Fibroblast of gingiva (primary cell): ENCODE measurements at regions not wholly inside any gene's neighbourhood (a gene's known extent, or its start where the extent isn't known, plus 50 kb on each side); places are given as distances from the start of the nearest gene placed in this dataset.

ENCODE experiments used
- DNase-seq: peaks from one replicate; pipeline ENCODE4 v3.0.0-alpha.2; 2011; ENCODE audit warnings: low read depth

DNA sequence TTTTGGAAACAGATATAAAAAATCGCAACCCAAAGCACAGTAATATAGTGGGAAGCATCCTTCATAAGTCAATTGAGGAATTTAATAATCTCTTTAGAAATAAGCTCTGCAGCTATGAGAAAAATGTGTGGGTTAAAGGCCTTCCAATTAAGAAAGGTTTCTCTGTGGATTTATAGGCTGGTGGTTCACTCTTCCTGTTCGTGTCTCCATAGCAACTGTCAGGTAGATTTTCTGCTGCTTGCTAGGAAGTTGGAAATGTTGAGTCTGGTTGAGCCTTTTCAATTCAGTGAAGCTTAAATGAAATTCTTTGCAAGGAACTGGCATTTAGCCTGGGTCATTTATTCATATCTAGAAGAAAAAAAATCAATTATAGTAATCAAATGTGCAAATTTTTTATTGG lies 652.8 kb upstream of the CELF2 start:
- DNase-seq = no peak

DNA sequence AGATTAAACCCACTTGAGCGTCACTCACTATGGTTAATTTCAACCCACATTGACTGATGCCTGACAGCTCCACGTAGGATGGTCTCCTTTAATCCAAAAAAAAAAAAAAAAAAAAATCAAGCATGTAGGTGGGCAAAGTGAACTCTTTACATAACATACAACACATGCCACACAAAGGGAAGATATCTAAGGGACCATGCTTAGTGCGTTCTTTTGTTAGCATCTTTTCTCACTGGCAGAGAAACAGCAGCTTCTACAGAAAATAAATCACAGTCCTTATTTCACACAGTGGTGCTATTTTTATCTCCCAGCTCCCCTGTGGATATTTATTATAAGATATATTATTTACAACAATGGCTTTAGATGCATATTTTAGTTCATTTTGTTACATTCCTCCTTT lies 652.0 kb upstream of the CELF2 start:
- no peak for DNase-seq

DNA sequence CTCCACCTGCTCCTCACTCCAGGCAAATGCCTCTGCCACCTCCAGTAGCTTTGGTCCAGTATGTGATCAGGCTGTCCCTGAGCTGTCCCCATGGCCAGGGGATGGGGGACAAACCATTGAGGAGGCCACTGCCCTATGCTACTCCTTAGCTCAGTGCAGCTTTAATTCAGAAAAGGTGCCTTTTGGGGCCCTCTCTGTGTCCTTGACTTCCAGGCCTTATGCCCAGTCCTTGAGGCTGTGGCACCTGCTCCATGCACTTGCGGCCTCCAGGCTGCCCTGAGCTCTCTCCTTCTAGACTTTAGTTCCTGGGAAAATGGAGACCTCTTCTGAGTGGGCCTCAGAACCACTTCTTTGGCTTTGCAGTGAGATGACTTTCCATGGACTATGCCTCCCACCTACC lies 650.8 kb upstream of the CELF2 start:
- no peak for DNase-seq

DNA sequence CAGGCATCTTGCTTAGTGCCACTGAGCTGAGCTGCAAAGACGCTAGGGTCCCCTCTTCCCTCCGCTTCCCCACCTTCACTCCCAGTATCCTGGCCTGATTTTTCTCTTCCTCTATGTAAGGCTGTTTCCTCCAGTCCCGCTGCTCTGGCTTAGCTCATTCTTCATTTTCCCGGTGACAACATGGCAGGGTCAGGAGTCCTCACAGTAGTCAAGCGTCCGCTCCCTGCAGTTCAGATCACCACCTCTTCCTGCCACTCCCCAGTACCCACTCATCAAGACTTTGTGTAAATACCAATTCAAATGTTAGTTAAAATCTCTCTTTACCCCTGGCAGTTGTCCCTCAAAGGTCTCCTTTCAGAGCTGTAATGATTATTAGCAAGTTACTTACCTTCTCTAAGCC lies 650.4 kb upstream of the CELF2 start:
- no peak for DNase-seq

DNA sequence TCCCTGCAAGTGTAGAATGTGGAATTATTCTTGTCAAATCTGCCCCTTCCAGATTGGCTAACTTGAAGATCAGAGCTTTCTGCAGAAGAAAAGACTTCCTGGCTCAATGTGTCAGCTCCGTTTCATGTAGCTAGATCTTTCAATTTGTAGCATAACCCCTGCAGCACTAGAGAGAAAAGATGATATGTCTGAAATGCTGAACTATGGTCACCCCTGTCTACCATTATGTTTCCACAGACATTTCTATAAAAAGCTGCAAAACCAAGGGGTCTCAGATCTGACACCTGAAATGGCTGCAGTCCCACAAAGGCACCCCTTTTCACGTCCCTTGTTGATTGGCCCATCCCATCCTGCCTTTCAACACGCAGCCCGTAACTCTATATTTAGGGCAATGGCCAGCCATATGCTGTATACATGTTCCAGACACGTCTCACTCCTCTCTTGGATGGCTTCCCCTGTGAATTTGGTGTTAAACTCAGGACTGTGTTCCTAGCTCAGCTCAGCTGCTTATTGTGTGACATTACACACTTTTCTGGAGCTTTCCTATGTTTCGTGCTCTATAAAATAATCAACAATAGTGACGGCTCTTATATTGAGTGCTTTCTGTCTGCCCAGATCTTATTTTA lies 648.6 kb upstream of the CELF2 start:
- no peak for DNase-seq

DNA sequence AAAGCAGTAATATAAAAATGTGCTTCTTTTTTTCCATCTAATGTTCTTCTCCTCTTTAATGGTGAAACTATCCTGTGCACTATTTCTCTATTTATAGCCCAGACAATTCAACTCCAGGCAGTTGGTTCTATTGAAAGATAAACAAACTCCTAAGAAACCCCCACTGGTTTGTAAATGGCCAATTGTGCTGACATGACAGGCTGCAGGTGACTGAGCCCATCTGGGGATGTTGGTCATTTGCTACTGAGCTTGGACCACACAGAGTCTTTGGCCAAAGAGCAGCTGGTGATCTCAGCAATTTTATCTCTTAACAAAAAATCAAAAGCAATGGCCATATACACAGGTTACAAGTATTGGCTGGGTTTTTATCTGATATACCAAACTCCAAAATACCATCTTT lies 631.8 kb upstream of the CELF2 start:
- no peak for DNase-seq

DNA sequence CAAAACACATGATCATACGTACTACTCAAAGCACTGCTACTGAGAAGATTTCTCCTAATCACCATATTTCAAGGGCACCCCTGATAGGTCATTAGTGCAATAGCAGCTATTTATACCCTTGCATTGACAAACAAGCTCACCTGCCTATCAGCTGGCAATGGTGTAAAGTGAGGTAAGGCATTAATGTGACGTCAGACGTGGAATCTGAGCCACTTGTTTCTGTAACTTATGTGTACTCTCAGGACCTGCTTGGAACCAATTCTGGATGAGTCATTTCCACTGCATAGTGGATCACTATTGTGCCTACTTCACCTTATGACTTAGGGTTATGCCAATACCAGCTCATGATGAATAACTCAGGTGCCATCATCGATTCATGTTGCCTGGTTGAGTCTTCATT lies 628.5 kb upstream of the CELF2 start:
- no peak for DNase-seq

DNA sequence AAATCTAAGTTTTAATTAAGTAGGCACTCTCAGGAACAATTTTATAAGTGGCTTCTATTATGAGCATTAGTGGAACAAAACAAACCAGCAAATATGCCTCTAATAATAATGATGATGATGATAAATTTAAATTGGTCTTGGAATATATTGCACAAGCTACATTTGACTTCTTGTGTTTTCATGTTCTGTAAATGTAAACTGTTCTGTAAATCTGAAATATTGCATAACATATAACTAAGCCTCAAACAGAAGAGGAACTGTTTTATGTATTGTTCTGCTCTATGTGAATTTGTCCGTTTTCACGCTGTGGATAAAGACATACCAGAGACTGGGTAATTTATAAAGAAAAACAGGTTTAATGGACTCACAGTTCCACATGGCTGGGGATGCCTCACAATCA lies 625.2 kb upstream of the CELF2 start:
- no peak for DNase-seq

DNA sequence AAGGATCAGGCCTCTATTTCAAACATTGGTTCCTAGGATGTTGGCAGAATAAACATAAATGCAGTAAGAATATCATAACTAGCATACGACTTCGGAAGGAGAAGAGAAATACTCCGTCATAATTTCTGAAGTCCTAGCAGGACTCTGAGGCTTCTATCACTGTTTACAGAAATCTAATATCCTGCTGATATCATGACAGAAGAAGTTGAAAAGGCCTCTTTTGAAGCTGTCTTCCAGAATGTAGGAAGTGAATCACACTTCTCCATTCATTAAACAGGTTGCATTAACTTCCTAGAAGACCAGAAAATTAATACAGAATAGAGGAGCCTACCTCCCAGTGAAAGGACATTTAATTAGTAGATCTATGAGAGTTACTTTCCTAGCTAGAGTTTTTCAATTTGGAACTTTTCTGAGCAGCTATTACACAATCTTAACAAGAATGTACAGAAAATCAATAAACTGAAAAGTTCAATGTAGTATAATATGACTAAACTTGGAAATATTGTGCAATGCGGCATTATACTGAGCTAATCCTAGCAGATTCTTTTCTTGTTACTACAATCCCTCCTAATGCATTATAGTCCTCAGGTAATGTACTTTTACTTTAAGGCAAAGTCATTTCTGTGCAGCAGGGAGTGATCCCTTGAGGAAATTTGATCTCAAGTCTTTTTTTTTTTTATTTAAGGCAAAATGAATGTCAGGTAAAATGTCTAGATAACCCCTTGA lies 622.6 kb upstream of the CELF2 start:
- DNase-seq = no peak

DNA sequence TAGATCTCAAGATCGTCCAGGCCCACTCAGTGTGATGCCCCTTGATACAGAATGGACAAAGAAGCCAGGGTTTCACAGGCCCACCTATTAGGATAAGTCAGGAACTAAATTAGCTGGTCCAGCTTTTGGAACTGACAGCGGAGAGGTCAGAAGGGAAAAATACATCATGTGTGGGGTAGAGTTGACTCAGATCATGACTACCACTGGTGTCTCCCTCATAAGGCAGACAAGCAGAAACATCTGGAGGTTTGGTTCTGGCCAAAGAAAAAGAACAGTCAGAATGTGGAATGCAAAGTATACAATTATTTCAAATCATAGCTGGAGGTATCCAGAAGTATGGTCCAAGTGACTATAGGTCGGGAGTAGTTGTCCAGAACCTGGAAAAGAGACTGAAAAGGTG lies 621.1 kb upstream of the CELF2 start:
- DNase-seq = no peak

DNA sequence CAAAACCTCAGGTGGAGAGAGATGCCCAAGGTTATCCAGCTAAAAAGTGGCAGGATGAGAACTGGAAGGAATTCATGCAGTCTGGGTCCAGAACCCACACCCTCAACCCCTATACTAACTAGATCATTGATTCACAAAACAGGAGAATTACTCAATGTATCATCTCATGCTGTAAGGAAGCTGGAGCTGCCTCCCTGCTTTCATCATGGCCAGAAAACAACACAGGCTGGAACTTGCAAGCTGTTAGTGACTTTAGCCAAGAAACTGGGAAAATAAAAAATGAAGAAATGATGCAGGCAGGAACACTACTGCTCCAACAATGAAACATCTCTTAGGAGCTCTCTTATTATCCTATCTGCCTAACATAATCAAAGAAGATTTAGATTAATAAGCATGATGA lies 619.8 kb upstream of the CELF2 start:
- DNase-seq = no peak

DNA sequence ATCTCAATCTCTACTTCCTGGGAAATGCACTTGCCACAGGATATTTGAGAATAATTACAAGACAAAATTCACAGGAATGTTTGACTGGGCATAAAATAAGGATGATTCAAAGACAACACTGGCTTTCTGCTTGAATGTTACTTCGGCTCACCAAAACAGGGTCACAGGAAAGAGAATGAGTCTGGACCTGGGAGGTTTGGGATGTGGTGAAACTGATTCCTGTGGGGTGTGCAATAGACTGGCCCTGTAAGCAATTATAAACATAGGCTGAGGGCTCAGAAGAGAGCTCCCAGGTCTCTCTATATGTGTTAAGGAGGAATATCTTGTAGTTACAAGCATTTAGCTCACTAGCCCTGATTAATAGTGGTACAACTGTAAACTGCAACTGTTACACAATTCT lies 613.9 kb upstream of the CELF2 start:
- DNase-seq = no peak

DNA sequence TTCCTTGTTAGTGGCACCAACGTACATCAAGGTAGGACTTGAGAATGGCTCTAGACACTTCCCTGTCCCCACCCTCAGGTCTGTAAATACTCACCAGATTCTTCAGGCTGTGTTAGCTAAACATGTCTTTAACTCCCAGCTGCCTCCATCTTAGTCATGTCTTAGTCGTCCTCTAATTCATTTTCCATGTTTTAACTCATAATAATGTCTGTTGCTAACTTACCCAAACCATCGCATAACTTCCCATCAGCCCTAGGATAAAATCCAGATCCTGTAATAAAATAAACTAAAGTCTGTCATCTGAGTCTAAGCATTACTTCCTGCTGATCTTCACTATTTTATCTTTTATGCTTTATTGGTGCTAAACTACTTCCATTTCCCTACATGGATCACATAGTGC lies 600.0 kb upstream of the CELF2 start:
- no peak for DNase-seq

DNA sequence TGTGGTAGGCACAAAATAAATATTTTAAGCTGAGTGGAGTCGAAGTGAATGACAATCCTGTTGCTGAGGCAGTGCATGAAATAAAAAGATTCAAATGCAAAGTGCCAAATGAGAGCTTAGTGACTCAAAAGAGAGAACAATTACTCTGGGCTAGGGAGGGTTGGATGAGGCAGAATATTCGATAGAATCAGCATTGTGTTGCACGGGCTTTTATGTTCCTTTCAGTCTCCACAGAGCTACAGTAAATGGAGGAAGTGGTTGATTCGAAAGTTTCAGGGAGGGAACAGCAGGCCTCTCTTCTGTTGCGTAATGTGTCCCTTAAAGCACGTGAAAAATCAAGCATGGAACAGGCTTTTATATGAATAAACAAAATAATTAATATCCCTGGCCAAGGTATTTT lies 599.3 kb upstream of the CELF2 start:
- DNase-seq = no peak

DNA sequence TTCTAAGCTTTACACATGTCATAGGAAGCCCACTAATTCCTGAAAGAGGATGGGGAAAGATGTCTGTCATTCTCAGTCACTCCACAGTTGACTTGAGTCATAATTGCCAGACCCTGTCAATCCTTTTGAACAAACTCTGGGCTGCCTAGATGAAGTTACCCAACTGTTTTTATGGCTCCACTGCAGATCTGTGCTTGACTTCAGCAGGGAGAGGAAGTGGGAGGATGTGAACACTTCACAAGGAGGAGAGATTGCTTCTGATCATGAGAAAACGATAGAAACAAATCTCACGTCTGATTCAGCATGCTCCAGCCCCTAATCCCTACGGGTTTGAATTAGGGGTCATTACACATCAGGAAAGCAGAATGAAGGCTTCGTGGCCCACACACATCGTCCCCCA lies 596.6 kb upstream of the CELF2 start:
- no peak for DNase-seq

DNA sequence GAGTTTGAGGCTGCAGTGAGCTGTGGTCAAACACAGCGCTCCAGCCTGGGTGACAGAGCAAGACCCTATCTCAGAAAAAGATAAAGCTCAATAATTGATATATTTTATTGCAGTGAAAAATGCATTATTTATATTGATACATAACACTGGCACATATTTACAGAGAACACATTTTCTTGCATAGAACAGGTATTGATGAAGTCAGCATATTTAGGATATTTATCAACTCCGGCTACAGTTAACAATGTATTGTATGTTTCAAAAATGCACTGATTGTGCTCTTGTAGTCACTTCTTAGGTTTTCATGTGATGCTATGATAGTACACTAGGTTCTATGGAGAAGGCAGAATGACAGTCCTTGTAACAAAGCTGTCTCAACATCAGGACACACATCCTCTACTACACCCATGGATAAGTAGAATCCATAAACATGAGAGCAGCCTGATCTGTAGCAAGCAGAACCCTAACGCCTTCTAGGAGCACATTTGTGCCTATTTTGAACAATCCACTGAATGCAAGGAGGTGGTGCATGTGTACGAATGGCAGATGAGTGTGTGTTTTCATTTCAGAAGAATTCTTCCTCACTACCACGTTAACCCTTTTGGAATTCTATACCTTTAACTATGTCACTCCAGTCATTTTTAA lies 586.1 kb upstream of the CELF2 start:
- no peak for DNase-seq

DNA sequence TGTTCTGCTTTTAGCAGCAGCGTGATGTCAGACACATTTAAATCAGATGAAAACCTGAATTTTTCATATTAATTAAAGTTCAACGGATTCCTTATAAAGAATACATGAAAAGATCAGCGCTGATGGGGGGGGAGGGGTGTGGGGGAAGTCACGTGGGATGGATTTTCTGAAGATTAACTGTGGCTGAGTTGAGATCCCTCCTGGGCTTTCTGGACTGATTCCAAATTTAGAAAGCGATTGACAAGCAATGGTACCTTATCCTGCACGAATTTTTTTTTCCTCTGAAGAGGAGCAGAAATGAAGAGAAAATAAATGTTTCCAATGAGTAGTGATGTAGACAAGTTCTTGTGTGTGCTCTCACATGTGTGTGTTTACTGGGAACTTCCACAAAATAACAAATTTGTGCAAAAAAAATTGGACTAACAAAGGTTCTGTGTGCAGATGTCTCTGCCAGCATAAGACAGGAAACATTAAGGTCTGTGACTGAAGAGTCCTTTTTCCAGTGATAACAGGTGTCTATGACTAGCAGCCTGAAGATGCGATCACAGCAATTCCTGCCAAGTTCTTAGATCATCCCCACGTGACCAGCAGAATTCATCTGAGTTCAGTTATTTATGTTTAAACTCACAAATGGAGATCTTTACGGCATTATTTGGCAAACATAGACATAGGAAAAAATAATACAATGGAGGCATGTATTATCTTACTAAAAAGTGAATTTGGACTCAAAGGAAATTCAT lies 585.2 kb upstream of the CELF2 start:
- no peak for DNase-seq

DNA sequence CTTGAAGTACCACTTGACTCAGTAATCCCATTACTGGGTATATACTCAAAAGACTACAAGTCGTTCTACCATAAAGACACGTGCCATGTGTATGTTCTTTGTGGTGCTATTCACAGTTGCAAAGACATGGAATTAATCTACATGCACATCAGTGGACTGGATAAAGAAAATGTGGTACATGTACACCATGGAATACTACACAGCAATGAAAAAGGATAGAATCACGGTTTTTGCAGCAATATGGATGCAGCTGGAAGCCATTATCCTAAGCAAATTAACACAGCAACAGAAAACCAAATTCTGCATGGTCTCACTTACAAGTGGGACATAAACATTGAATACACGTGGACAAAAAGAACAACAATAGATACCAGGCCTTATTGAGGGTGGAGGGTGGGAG lies 583.4 kb upstream of the CELF2 start:
- no peak for DNase-seq

DNA sequence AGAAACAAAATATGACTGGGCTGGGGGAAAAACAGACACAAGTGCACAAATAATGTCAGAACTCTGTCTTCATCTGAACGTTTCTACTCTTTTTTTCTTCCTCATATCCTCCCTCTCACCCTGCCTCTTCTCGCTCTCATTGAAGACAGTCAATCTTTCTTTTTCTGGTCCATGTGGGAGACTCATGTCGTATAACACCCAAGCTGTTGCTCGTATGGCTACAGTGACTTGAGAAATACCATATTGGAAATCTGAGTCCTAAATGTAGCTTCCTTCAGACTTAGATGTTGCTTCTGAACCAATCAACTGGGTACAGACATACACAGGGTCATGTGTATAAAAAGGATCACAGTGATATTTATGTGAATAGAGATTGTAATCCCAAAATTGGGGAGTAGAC lies 579.8 kb upstream of the CELF2 start:
- no peak for DNase-seq

DNA sequence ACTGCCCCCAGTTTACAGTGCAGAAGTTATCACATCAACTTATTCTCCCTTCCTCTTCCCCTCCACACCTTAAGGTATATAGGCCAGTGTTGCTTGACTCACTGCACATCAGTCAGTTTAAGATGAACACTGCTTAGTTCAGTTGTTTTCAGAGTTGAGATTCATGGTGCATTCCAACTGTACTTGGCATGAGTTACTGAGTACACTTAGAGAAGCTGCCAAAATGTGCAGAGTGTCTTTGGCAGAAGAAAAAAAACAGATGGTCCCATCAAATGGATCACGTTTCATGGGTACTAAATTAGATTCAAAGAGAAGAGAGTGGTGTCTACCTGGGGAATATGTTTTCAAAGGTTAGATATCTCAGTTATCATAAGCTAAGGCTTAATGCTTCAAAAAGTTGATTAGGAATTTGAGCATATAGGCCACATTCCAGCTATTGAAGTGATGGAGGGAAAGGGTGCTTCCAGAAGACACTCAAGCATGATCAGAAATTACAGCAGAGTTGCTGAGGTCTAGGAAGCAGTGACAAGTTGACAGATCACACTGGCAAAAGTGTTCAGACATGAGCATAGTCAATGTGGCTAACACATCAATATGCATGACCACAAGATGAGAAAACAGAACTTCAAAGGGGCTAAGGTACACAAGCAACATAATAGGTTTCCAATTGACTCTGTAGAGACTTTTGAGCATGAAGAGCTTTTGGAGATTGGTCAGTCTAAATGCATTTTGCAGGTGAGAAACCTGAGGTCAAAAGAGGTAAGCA lies 579.2 kb upstream of the CELF2 start:
- no peak for DNase-seq

DNA sequence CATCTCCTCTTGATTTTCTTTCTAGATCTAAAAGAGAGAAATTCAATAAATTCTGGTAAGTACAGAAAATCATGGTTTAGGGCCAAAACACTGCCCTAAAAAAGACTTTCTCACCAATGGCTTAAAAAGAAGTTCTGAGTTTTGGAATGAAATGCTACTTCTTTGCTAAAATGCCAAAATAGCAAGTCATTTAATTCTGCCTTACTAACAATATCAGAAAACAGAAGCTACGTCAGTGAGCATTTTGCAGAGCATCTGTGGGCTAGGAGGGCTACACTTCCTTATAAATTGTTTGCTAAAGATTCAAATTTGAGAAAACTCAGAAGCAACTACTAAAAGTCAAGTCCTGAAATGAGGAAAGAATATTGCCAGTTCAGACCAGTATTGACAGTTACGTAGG lies 560.8 kb upstream of the CELF2 start:
- DNase-seq = no peak

DNA sequence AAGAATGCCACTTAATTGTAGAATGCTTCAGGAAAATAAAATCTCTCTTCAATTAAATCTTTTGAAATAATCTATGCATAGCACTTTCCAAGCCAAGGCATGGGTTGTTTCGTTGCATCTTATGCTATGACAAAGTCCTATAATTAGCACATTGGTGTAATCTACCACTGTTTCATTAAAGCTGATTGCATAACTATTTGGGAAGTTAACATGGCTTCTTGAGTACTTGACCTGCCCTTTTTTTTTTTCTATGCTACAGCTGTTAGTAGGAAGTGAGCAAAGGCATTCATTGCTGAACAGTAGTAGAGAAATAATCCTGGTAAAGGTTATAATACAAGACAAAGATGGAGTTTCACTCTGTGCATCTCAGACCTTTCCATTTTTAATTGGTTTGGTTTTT lies 557.2 kb upstream of the CELF2 start:
- no peak for DNase-seq
